ENCODE measurements at regions not wholly inside any gene's neighbourhood (a gene's known extent, or its start where the extent isn't known, plus 50 kb on each side); places are given as distances from the start of the nearest gene placed in this dataset.

DNA sequence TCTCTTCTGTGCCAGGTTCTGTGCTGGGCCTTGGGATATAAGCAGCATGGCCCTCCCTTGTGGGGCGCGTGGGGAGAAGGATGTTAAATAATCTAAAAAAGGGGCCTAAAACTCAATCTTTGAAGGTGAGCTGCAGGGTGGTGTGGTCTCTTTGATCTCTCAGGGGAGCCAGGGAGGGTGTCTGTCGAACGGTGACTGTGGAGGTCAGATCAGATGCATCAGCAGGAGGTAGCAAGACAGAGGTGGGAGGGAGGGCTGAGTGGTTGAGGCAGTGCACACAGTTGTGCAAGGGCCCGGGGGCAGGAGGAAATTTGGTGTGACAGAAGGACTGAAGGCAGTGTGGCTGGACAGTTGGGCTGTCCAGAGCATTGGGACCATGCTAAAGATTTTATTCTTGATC is 287.3 kb downstream of the BMP7 start:
- H3K9me3 ChIP-seq (ENCODE audit: control insufficient read depth, low read length), result peaks cover under 1% of the 10 kb centered on the region
- WGBS, 2 experiments (ENCODE audit: insufficient coverage in 1 of 2, insufficient read length in 1 of 2), result 80 to 87% methylated on average over 3 to 5 of the region's 5 CpGs
- Mint-ChIP-seq H3K36me3 (ENCODE audit: low read depth) (no peaks in the 10 kb centered on the region), H3K4me1 (peaks cover 6% of the 10 kb centered on the region), H3K27me3 (ENCODE audit: insufficient read depth) (peaks cover 43% of the 10 kb centered on the region), H3K9me3 (peaks cover 8% of the 10 kb centered on the region), H3K27ac (no peak overlapping the region), H3K4me3 (no peak overlapping the region)
- no peak overlapping the region for H3K27ac ChIP-seq (ENCODE audit: low read depth, low read length)
- H3K9ac ChIP-seq (ENCODE audit: extremely low read depth, low read length, poor library complexity, severe bottlenecking), result no peak overlapping the region
- H3K4me1 ChIP-seq (ENCODE audit: control insufficient read depth, insufficient read depth, low read length), result no peaks in the 10 kb centered on the region
- no peaks in the 10 kb centered on the region for H3K36me3 ChIP-seq (ENCODE audit: control insufficient read depth, insufficient read depth, low read length)
- no peak for DNase-seq
- H3K27me3 ChIP-seq (ENCODE audit: control insufficient read depth, insufficient read depth, low read length, poor library complexity, severe bottlenecking), result peaks cover 24% of the 10 kb centered on the region
- H3K4me3 ChIP-seq (ENCODE audit: low read length), result no peak overlapping the region
- TF ChIP-seq, protein P1, sequence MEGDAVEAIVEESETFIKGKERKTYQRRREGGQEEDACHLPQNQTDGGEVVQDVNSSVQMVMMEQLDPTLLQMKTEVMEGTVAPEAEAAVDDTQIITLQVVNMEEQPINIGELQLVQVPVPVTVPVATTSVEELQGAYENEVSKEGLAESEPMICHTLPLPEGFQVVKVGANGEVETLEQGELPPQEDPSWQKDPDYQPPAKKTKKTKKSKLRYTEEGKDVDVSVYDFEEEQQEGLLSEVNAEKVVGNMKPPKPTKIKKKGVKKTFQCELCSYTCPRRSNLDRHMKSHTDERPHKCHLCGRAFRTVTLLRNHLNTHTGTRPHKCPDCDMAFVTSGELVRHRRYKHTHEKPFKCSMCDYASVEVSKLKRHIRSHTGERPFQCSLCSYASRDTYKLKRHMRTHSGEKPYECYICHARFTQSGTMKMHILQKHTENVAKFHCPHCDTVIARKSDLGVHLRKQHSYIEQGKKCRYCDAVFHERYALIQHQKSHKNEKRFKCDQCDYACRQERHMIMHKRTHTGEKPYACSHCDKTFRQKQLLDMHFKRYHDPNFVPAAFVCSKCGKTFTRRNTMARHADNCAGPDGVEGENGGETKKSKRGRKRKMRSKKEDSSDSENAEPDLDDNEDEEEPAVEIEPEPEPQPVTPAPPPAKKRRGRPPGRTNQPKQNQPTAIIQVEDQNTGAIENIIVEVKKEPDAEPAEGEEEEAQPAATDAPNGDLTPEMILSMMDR (conservative IDR thresholded peaks at IDR 0.05), result no peak

DNA sequence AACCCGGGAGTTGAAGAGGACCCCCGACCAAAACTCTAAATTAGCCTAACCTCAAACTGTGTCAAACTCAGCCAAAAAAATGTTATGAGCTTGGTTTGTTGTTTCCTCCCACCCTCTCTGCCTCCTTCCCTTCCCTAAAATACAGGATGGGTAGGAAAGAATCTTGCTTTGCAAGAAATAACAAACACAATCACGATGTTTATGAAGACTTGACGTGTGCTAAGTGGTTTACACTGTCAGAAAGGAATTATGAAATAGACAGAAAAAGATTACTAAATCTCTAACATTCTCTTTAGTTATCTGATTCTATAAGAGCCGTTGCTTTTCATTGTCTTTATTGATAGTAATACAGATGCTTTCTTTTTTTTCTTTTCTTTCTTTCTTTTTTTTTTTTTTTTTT is 285.1 kb downstream of the BMP7 start:
- Histone ChIP-seq H3K9ac (ENCODE audit: extremely low read depth, low read length, poor library complexity, severe bottlenecking) (no peak overlapping the region), H3K9me3 (ENCODE audit: control insufficient read depth, low read length) (peaks cover 16% of the 10 kb centered on the region), H3K27ac (ENCODE audit: low read depth, low read length) (no peak overlapping the region), H3K4me1 (ENCODE audit: control insufficient read depth, insufficient read depth, low read length) (no peaks in the 10 kb centered on the region), H3K4me3 (ENCODE audit: low read length) (no peak overlapping the region), H3K27me3 (ENCODE audit: control insufficient read depth, insufficient read depth, low read length, poor library complexity, severe bottlenecking) (peaks cover 3% of the 10 kb centered on the region), H3K36me3 (ENCODE audit: control insufficient read depth, insufficient read depth, low read length) (no peaks in the 10 kb centered on the region)
- Mint-ChIP-seq H3K4me3 (no peak overlapping the region), H3K4me1 (no peaks in the 10 kb centered on the region), H3K27me3 (ENCODE audit: insufficient read depth) (peaks cover 24% of the 10 kb centered on the region), H3K36me3 (ENCODE audit: low read depth) (no peaks in the 10 kb centered on the region), H3K9me3 (peaks cover 26% of the 10 kb centered on the region), H3K27ac (no peak overlapping the region)
- 96 to 100% methylated on average over 1 to 4 of the region's 5 CpGs for WGBS, 2 experiments (ENCODE audit: insufficient coverage in 1 of 2, insufficient read length in 1 of 2)
- DNase-seq, result no peak
- TF ChIP-seq, protein P1 (conservative IDR thresholded peaks at IDR 0.05), result no peak

DNA sequence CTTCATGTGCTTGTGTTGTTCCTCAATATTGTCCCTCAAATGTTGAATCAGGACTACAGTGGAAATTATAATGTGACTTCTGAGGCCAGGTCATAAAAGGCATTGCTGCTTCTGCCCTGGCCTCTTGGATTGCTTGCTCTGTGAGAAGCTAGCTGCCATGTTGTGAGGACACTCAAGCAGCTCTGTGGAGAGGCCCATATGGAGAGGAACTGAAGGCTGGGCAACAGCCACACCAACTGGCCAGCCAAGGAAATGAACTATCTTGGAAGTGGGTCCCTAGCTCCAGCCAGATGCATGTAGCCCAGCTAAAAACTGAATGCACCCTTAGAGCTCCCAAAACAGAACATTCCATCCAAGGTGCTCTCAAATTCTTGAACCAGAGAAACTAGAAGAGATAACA is 282.6 kb downstream of the BMP7 start:
- Histone ChIP-seq H3K4me3 (ENCODE audit: low read length) (no peak overlapping the region), H3K4me1 (ENCODE audit: control insufficient read depth, insufficient read depth, low read length) (no peaks in the 10 kb centered on the region), H3K9ac (ENCODE audit: extremely low read depth, low read length, poor library complexity, severe bottlenecking) (no peak overlapping the region), H3K36me3 (ENCODE audit: control insufficient read depth, insufficient read depth, low read length) (no peaks in the 10 kb centered on the region), H3K9me3 (ENCODE audit: control insufficient read depth, low read length) (peaks cover 20% of the 10 kb centered on the region), H3K27ac (ENCODE audit: low read depth, low read length) (no peak overlapping the region), H3K27me3 (ENCODE audit: control insufficient read depth, insufficient read depth, low read length, poor library complexity, severe bottlenecking) (peaks cover 7% of the 10 kb centered on the region)
- TF ChIP-seq, protein P1 (conservative IDR thresholded peaks at IDR 0.05), result no peak
- H3K4me3 Mint-ChIP-seq, result no peak overlapping the region
- H3K27ac Mint-ChIP-seq, result no peak overlapping the region
- H3K4me1 Mint-ChIP-seq, result peaks cover 4% of the 10 kb centered on the region
- H3K9me3 Mint-ChIP-seq, result peaks cover 34% of the 10 kb centered on the region
- H3K27me3 Mint-ChIP-seq (ENCODE audit: insufficient read depth), result peaks cover 19% of the 10 kb centered on the region
- H3K36me3 Mint-ChIP-seq (ENCODE audit: low read depth), result no peaks in the 10 kb centered on the region
- DNase-seq, result no peak

Data from endodermal cell (in vitro differentiated cells).